ENCODE measurements at regions not wholly inside any gene's neighbourhood (a gene's known extent, or its start where the extent isn't known, plus 50 kb on each side); places are given as distances from the start of the nearest gene placed in this dataset.

DNA sequence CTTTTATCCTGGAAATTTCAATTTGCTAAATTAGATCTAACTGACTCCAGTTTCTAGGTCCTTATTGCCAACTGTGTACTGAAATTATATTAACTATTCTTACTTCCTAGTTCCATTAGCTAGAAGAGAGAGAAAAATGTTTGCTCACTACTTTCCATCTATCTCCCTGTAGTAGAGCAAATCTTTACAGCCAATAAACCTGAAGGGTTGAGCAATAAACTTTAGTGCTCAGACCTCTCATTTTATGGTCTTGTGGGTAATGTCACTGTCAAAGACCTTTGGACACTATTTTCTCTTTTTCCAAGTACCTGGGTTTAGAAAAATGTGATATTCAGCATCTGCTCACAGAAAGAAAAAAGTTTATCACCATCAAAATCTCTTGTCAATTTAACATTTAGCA lies 237.5 kb upstream of the GEMIN8 start:
- TF ChIP-seq EP300 (IDR thresholded peaks at IDR 0.05) (no peak), POLR2A (IDR thresholded peaks at IDR 0.05) (no peak), POLR2AphosphoS5 (IDR thresholded peaks at IDR 0.05) (no peak)
- TF ChIP-seq, protein P1, sequence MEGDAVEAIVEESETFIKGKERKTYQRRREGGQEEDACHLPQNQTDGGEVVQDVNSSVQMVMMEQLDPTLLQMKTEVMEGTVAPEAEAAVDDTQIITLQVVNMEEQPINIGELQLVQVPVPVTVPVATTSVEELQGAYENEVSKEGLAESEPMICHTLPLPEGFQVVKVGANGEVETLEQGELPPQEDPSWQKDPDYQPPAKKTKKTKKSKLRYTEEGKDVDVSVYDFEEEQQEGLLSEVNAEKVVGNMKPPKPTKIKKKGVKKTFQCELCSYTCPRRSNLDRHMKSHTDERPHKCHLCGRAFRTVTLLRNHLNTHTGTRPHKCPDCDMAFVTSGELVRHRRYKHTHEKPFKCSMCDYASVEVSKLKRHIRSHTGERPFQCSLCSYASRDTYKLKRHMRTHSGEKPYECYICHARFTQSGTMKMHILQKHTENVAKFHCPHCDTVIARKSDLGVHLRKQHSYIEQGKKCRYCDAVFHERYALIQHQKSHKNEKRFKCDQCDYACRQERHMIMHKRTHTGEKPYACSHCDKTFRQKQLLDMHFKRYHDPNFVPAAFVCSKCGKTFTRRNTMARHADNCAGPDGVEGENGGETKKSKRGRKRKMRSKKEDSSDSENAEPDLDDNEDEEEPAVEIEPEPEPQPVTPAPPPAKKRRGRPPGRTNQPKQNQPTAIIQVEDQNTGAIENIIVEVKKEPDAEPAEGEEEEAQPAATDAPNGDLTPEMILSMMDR (IDR thresholded peaks at IDR 0.05): no peak

Measured in gastroesophageal sphincter (tissue), 3 donors.